Neural cell (in vitro differentiated cells): ENCODE measurements at regions not wholly inside any gene's neighbourhood (a gene's known extent, or its start where the extent isn't known, plus 50 kb on each side); places are given as distances from the start of the nearest gene placed in this dataset.

Experiments used
- H2AFZ ChIP-seq: fragments of 200-600, 300-800 bp; sonication (generic), shearing (Covaris generic); 2 replicates; pipeline ENCODE4 v1.6.0; 2014; ENCODE audit warnings: low read depth, mild to moderate bottlenecking, antibody characterized with exemption, low read length, moderate library complexity
- H3F3A ChIP-seq: fragments of 200-600 bp; shearing (Covaris generic); 2 replicates; pipeline ENCODE4 v1.6.1; 2016; ENCODE audit warnings: mild to moderate bottlenecking, moderate library complexity, mixed read lengths, antibody characterized with exemption, low read length; ENCODE audit not compliant: insufficient read depth, poor library complexity, severe bottlenecking
- H3K27ac ChIP-seq: fragments of 200-600, 300-800 bp; sonication (generic), shearing (Covaris generic); 2 replicates; pipeline ENCODE4 v1.5.1; 2014; ENCODE audit warnings: mild to moderate bottlenecking, low read length, moderate library complexity
- H3K27me3 ChIP-seq: fragments of 300-800, 200-600 bp; sonication (generic), shearing (Covaris generic); 2 replicates; pipeline ENCODE4 v1.6.0; 2014; ENCODE audit warnings: mild to moderate bottlenecking, low read depth, low read length, moderate library complexity; ENCODE audit not compliant: insufficient read depth
- H3K36me3 ChIP-seq: fragments of 300-800, 200-600 bp; sonication (generic), shearing (Covaris generic); 2 replicates; pipeline ENCODE4 v1.5.1; 2014; ENCODE audit warnings: mild to moderate bottlenecking, antibody characterized with exemption, low read length, moderate library complexity; ENCODE audit not compliant: insufficient read depth
- H3K4me2 ChIP-seq: fragments of 300-800, 200-600 bp; sonication (generic), shearing (Covaris generic); 2 replicates; pipeline ENCODE4 v1.6.0; 2014; ENCODE audit warnings: mild to moderate bottlenecking, low read length
- H3K4me3 ChIP-seq: fragments of 300-800, 200-600 bp; sonication (generic), shearing (Covaris generic); 2 replicates; pipeline ENCODE4 v1.5.1; 2014; ENCODE audit warnings: mild to moderate bottlenecking, low read length, moderate library complexity
- H3K79me2 ChIP-seq: fragments of 200-600 bp; shearing (Covaris generic); replicated peaks from 2 replicates; pipeline ENCODE4 v1.6.0; 2014; ENCODE audit warnings: mild to moderate bottlenecking, low read length, moderate library complexity; ENCODE audit not compliant: insufficient read depth
- H3K9ac ChIP-seq: fragments of 300-800, 200-600 bp; sonication (generic), shearing (Covaris generic); 2 replicates; pipeline ENCODE4 v1.6.1; 2016; ENCODE audit warnings: mild to moderate bottlenecking, low read length, mixed read lengths
- H3K9me2 ChIP-seq: fragments of 200-600 bp; shearing (Covaris generic); 2 replicates; pipeline ENCODE4 v1.6.1; 2016; ENCODE audit warnings: mild to moderate bottlenecking, low read length, mixed read lengths; ENCODE audit not compliant: insufficient read depth
- H3K9me3 ChIP-seq: fragments of 200-600, 300-800 bp; sonication (generic), shearing (Covaris generic); 2 replicates; pipeline ENCODE4 v1.6.1; 2016; ENCODE audit warnings: mild to moderate bottlenecking, mixed run types, low read length, moderate library complexity, mixed read lengths
- H4K20me1 ChIP-seq: fragments of 200-600 bp; shearing (Covaris generic); 2 replicates; pipeline ENCODE4 v1.6.1; 2016; ENCODE audit warnings: mild to moderate bottlenecking, mixed run types; ENCODE audit not compliant: insufficient read depth
- CTCF ChIP-seq: fragments of 450-650 bp; IDR thresholded peaks from 2 replicates; pipeline ENCODE4 v1.5.1; 2014; ENCODE audit warnings: antibody characterized with exemption, mild to moderate bottlenecking, moderate library complexity; ENCODE audit not compliant: poor library complexity, severe bottlenecking
- EP300 ChIP-seq: fragments of 450-650 bp; conservative IDR thresholded peaks from 2 replicates; pipeline ENCODE4 v1.6.1; 2014; ENCODE audit warnings: antibody characterized with exemption, mild to moderate bottlenecking, moderate library complexity; ENCODE audit not compliant: poor library complexity, severe bottlenecking
- EZH2 ChIP-seq: fragments of 200-600, 300-800 bp; shearing (Covaris generic), sonication (generic); IDR thresholded peaks from 2 replicates; pipeline ENCODE4 v1.6.1; 2014; ENCODE audit warnings: antibody characterized with exemption, low read length, borderline replicate concordance, mild to moderate bottlenecking; ENCODE audit not compliant: insufficient read depth, poor library complexity, severe bottlenecking
- MXI1 ChIP-seq: fragments of 450-650 bp; conservative IDR thresholded peaks from 2 replicates; pipeline ENCODE4 v1.6.1; 2014; ENCODE audit warnings: antibody characterized with exemption, mild to moderate bottlenecking; ENCODE audit not compliant: poor library complexity, severe bottlenecking
- POLR2AphosphoS5 ChIP-seq: IDR thresholded peaks from 2 replicates; pipeline ENCODE4 v1.6.1; 2012
- RAD21 ChIP-seq: fragments of 450-650 bp; conservative IDR thresholded peaks from 2 replicates; pipeline ENCODE4 v1.6.1; 2014; ENCODE audit warnings: antibody characterized with exemption, mild to moderate bottlenecking, moderate library complexity
- REST ChIP-seq: IDR thresholded peaks from 2 replicates; pipeline ENCODE4 v1.6.1; 2012; ENCODE audit warnings: borderline replicate concordance
- SMC3 ChIP-seq: fragments of 450-650 bp; conservative IDR thresholded peaks from 2 replicates; pipeline ENCODE4 v1.6.1; 2014; ENCODE audit warnings: antibody characterized with exemption, mild to moderate bottlenecking, moderate library complexity; ENCODE audit not compliant: poor library complexity
- TAF1 ChIP-seq: IDR thresholded peaks from 2 replicates; pipeline ENCODE4 v1.6.1; 2012; ENCODE audit warnings: low read depth

GRCh38 chr5:176169393-176170063 is 68.7 kb upstream of the SIMC1 start:
- H3K79me2 ChIP-seq, result no peaks in the 10 kb centered on the region
- TF ChIP-seq RAD21 (no peak), CTCF (no peak), SMC3 (no peak), POLR2AphosphoS5 (no peak), REST (no peak), EP300 (no peak), EZH2 (no peak), TAF1 (no peak), MXI1 (no peak)
- no peaks in the 10 kb centered on the region for H3K36me3 ChIP-seq
- H3K4me2 ChIP-seq, result no peak overlapping the region
- H3K27me3 ChIP-seq, result no peaks in the 10 kb centered on the region
- peaks cover 5% of the 10 kb centered on the region for H3F3A ChIP-seq
- no peak overlapping the region for H2AFZ ChIP-seq
- H3K9me2 ChIP-seq, result no peaks in the 10 kb centered on the region
- no peak overlapping the region for H3K9ac ChIP-seq
- no peaks in the 10 kb centered on the region for H3K9me3 ChIP-seq
- no peak overlapping the region for H3K4me3 ChIP-seq
- no peak overlapping the region for H3K27ac ChIP-seq
- no peaks in the 10 kb centered on the region for H4K20me1 ChIP-seq

GRCh38 chr5:176170084-176170483 is 68.1 kb upstream of the SIMC1 start:
- Histone ChIP-seq H3K9me2 (no peaks in the 10 kb centered on the region), H3K4me2 (no peak overlapping the region), H3K36me3 (no peaks in the 10 kb centered on the region), H3K4me3 (no peak overlapping the region), H4K20me1 (no peaks in the 10 kb centered on the region), H2AFZ (no peak overlapping the region), H3K27me3 (no peaks in the 10 kb centered on the region), H3K27ac (no peak overlapping the region), H3F3A (peaks cover 5% of the 10 kb centered on the region), H3K79me2 (no peaks in the 10 kb centered on the region), H3K9ac (no peak overlapping the region), H3K9me3 (no peaks in the 10 kb centered on the region)
- TF ChIP-seq TAF1, result no peak
- no peak for TF ChIP-seq REST
- no peak for TF ChIP-seq MXI1
- no peak for TF ChIP-seq EP300
- TF ChIP-seq CTCF, result no peak
- no peak for TF ChIP-seq SMC3
- TF ChIP-seq POLR2AphosphoS5, result no peak
- no peak for TF ChIP-seq RAD21
- no peak for TF ChIP-seq EZH2
